Testis (tissue), 2 donors: ENCODE measurements at regions not wholly inside any gene's neighbourhood (a gene's known extent, or its start where the extent isn't known, plus 50 kb on each side); places are given as distances from the start of the nearest gene placed in this dataset.
A peak's percentile ranks its signal among the peaks of the same experiment; 100 is the strongest.

Experiments
- DNase-seq: peaks from one replicate; pipeline ENCODE4 v3.0.0-alpha.2; 2019
- H3K27ac ChIP-seq, 2 donors: fragments of 200-600 bp; sonication (generic); one replicate each; pipeline ENCODE4 v1.5.1; 2019
- H3K27me3 ChIP-seq: fragments of 200-600 bp; sonication (generic); one replicate; pipeline ENCODE4 v1.5.1; 2019
- H3K36me3 ChIP-seq: fragments of 200-600 bp; sonication (generic); one replicate; pipeline ENCODE4 v1.5.1; 2017; ENCODE audit warnings: low read depth; ENCODE audit errors: missing control alignments
- H3K4me1 ChIP-seq: fragments of 200-600 bp; sonication (generic); one replicate; pipeline ENCODE4 v1.5.1; 2019
- H3K4me3 ChIP-seq, 2 donors: fragments of 200-600 bp; sonication (generic); one replicate each; pipeline ENCODE4 v1.5.1; 2017 to 2019
- H3K9me3 ChIP-seq: fragments of 200-600 bp; sonication (generic); one replicate; pipeline ENCODE4 v1.5.1; 2017
- POLR2A ChIP-seq: fragments of 450-650 bp; IDR thresholded peaks from one replicate; pipeline ENCODE4 v1.6.1; 2017; ENCODE audit warnings: antibody characterized with exemption, mild to moderate bottlenecking, moderate library complexity
- WGBS, 2 donors: methylation state at CpG; one replicate each; pipeline ENCODE4 v1.1.5; 2018; 5-methylcytosine and 5-hydroxymethylcytosine counted together
- intact Hi-C: fragments of 100-400 bp; cut with DNase I; formaldehyde crosslinking; loops from one replicate; pipeline ENCODE4 v1.15.1; 2023; ENCODE audit warnings: low total_unique reads
- TF ChIP-seq, protein P1 (sequence below), 3 experiments: fragments of 450-650 bp in 2 of 3; fragments of 200-600 bp in 1 of 3; sonication (generic) in 1 of 3; IDR thresholded peaks; one replicate each; pipeline ENCODE4 v1.5.1; 2016 to 2019; ENCODE audit warnings: antibody characterized with exemption in 3 of 3, mild to moderate bottlenecking in 2 of 3, moderate library complexity in 1 of 3

- Histone ChIP-seq H3K9me3 (no peaks in the 10 kb centered on the region), H3K36me3 (no peaks in the 10 kb centered on the region), H3K27ac (no peak overlapping the region), H3K4me1 (no peaks in the 10 kb centered on the region), H3K27me3 (no peaks in the 10 kb centered on the region), H3K4me3 (no peak overlapping the region)
- WGBS, 2 donors, result 95 to 100% methylated on average over 2 of the region's 2 CpGs
- DNase-seq, result no peak
- intact Hi-C loops, result no loop called here
- TF ChIP-seq POLR2A, result no peak
- TF ChIP-seq, protein P1, sequence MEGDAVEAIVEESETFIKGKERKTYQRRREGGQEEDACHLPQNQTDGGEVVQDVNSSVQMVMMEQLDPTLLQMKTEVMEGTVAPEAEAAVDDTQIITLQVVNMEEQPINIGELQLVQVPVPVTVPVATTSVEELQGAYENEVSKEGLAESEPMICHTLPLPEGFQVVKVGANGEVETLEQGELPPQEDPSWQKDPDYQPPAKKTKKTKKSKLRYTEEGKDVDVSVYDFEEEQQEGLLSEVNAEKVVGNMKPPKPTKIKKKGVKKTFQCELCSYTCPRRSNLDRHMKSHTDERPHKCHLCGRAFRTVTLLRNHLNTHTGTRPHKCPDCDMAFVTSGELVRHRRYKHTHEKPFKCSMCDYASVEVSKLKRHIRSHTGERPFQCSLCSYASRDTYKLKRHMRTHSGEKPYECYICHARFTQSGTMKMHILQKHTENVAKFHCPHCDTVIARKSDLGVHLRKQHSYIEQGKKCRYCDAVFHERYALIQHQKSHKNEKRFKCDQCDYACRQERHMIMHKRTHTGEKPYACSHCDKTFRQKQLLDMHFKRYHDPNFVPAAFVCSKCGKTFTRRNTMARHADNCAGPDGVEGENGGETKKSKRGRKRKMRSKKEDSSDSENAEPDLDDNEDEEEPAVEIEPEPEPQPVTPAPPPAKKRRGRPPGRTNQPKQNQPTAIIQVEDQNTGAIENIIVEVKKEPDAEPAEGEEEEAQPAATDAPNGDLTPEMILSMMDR (IDR thresholded peaks at IDR 0.05), result no peak
Observed at GRCh38 chr18:1495387-1495786, 590.7 kb downstream of the ADCYAP1 start.

GRCh38 chr18:1496096-1496495 is 591.4 kb downstream of the ADCYAP1 start:
- Histone ChIP-seq H3K36me3 (no peaks in the 10 kb centered on the region), H3K9me3 (no peaks in the 10 kb centered on the region), H3K27ac (no peak overlapping the region), H3K4me3 (no peak overlapping the region), H3K27me3 (no peaks in the 10 kb centered on the region), H3K4me1 (no peaks in the 10 kb centered on the region)
- TF ChIP-seq, protein P1 (IDR thresholded peaks at IDR 0.05), result no peak
- no peak for TF ChIP-seq POLR2A
- DNase-seq, result no peak
- 86 to 93% methylated on average over 4 of the region's 4 CpGs for WGBS, 2 donors
- intact Hi-C loops, result no loop called here

DNA sequence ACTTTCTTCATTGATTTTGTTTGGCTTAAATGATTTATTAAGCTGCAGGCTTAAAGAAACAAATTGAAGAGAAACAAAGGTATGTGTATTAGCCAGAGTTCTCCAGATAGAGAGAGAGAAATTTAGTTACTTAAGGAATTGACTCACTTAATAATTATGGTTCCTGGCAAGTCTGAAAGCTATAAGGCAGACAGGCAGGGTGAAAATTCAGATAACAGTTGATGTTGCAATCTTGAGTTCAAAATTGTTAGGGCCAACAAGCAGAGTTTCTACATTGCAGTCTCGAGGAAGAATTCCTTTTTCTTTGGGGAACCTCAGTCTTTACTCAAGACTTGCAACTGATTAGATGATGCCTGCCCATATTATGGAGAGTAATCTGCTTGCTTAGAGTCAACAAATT is 593.5 kb downstream of the ADCYAP1 start:
- no peak for DNase-seq
- no peak overlapping the region for H3K27ac ChIP-seq
- no peaks in the 10 kb centered on the region for H3K36me3 ChIP-seq
- no peaks in the 10 kb centered on the region for H3K9me3 ChIP-seq
- WGBS, 2 donors, result 69 to 81% methylated on average over 1 of the region's 1 CpG
- H3K4me3 ChIP-seq, result no peak overlapping the region
- no peaks in the 10 kb centered on the region for H3K4me1 ChIP-seq
- TF ChIP-seq, protein P1 (IDR thresholded peaks at IDR 0.05), result no peak
- TF ChIP-seq POLR2A, result no peak
- intact Hi-C loops, result no loop called here
- H3K27me3 ChIP-seq, result no peaks in the 10 kb centered on the region

GRCh38 chr18:1499265-1499664 is 594.6 kb downstream of the ADCYAP1 start:
- TF ChIP-seq, protein P1 (IDR thresholded peaks at IDR 0.05), result peak in 1 of 3 experiments; percentile 44
- no peak for TF ChIP-seq POLR2A
- Histone ChIP-seq H3K27me3 (no peaks in the 10 kb centered on the region), H3K4me1 (no peaks in the 10 kb centered on the region), H3K36me3 (no peaks in the 10 kb centered on the region), H3K4me3 (no peak overlapping the region), H3K9me3 (no peaks in the 10 kb centered on the region), H3K27ac (no peak overlapping the region)
- no peak for DNase-seq
- intact Hi-C loops, result no loop called here

GRCh38 chr18:1503847-1504246 is 599.2 kb downstream of the ADCYAP1 start:
- 87 to 92% methylated on average over 4 of the region's 4 CpGs for WGBS, 2 donors
- Histone ChIP-seq H3K4me3 (no peak overlapping the region), H3K27me3 (no peaks in the 10 kb centered on the region), H3K27ac (no peak overlapping the region), H3K9me3 (no peaks in the 10 kb centered on the region), H3K36me3 (no peaks in the 10 kb centered on the region), H3K4me1 (no peaks in the 10 kb centered on the region)
- intact Hi-C loops, result no loop called here
- TF ChIP-seq, protein P1 (IDR thresholded peaks at IDR 0.05), result no peak
- no peak for TF ChIP-seq POLR2A
- DNase-seq, result no peak
